ENCODE measurements at regions not wholly inside any gene's neighbourhood (a gene's known extent, or its start where the extent isn't known, plus 50 kb on each side); places are given as distances from the start of the nearest gene placed in this dataset.

- no peak overlapping the region for H3K4me2 ChIP-seq (replicated peaks; ENCODE audit: low read depth, low read length, poor library complexity, severe bottlenecking)
- no peak overlapping the region for H3K9ac ChIP-seq (ENCODE audit: low read length)
- CTCF ChIA-PET = no interaction called here
- no peak for TF ChIP-seq EZH2 (IDR thresholded peaks at IDR 0.05; ENCODE audit: borderline replicate concordance, insufficient read depth, low read depth, low read length, poor library complexity, severe bottlenecking)
- TF ChIP-seq CTCF (IDR thresholded peaks at IDR 0.05) = no peak
- no peaks in the 10 kb centered on the region for H3K9me3 ChIP-seq (ENCODE audit: control extremely low read depth in 1 of 3, control insufficient read depth in 2 of 3, insufficient read depth in 1 of 3, low read length in 2 of 3)
- H3K36me3 ChIP-seq (replicated peaks in 1 of 2; ENCODE audit: control extremely low read depth in 1 of 2, control insufficient read depth in 1 of 2, extremely low read depth in 1 of 2, insufficient read depth in 2 of 2, low read length in 1 of 2) = no peaks in the 10 kb centered on the region
- no peaks in the 10 kb centered on the region for H3K4me1 ChIP-seq (ENCODE audit: control insufficient read depth in 2 of 2, insufficient read depth in 2 of 2, low read length in 2 of 2)
- no peaks in the 10 kb centered on the region for H3K79me2 ChIP-seq (ENCODE audit: control insufficient read depth, insufficient read depth, low read length)
- Mint-ChIP-seq H3K4me1 (no peaks in the 10 kb centered on the region), H3K27me3 (no peaks in the 10 kb centered on the region), H3K9me3 (ENCODE audit: insufficient read depth) (peaks cover 3% of the 10 kb centered on the region), H3K4me3 (no peak overlapping the region), H3K27ac (no peak overlapping the region)
- no peaks in the 10 kb centered on the region for H3K27me3 ChIP-seq (replicated peaks in 1 of 4; ENCODE audit: control extremely low read depth in 1 of 4, control insufficient read depth in 3 of 4, insufficient read depth in 4 of 4, low read length in 3 of 4)
- no peak overlapping the region for H2AFZ ChIP-seq (ENCODE audit: insufficient read depth, low read depth, low read length, poor library complexity, severe bottlenecking)
- intact Hi-C loops (cut with micrococcal nuclease) = no loop called here
- ATAC-seq (ENCODE audit: low read depth) (no peak), DNase-seq (no peak)
- POLR2A ChIA-PET = no interaction called here
- no peaks in the 10 kb centered on the region for H4K20me1 ChIP-seq (ENCODE audit: control insufficient read depth, insufficient read depth, low read length, poor library complexity, severe bottlenecking)
- no peak overlapping the region for H3K27ac ChIP-seq (ENCODE audit: low read length in 2 of 2)
- H3K4me3 ChIP-seq (ENCODE audit: control extremely low read depth in 1 of 5, extremely low read depth in 1 of 5, insufficient read depth in 1 of 5, low read depth in 2 of 5, low read length in 4 of 5) = no peak overlapping the region
These were observed 1995.9 kb downstream of the C4orf33 start for GRCh38 chr4:131091896-131092295.

GRCh38 chr4:131093303-131093702 lies 1997.4 kb downstream of the C4orf33 start:
- TF ChIP-seq CTCF (IDR thresholded peaks at IDR 0.05) (no peak), EZH2 (IDR thresholded peaks at IDR 0.05; ENCODE audit: borderline replicate concordance, insufficient read depth, low read depth, low read length, poor library complexity, severe bottlenecking) (no peak)
- Mint-ChIP-seq H3K4me3 (no peak overlapping the region), H3K27me3 (no peaks in the 10 kb centered on the region), H3K4me1 (no peaks in the 10 kb centered on the region), H3K27ac (no peak overlapping the region), H3K9me3 (ENCODE audit: insufficient read depth) (peaks cover 3% of the 10 kb centered on the region)
- WGBS (ENCODE audit: insufficient coverage) = no CpG with 5 or more reads among the region's 2 CpGs
- Histone ChIP-seq H3K27ac (ENCODE audit: low read length in 2 of 2) (no peak overlapping the region), H3K4me1 (ENCODE audit: control insufficient read depth in 2 of 2, insufficient read depth in 2 of 2, low read length in 2 of 2) (no peaks in the 10 kb centered on the region), H4K20me1 (ENCODE audit: control insufficient read depth, insufficient read depth, low read length, poor library complexity, severe bottlenecking) (no peaks in the 10 kb centered on the region), H2AFZ (ENCODE audit: insufficient read depth, low read depth, low read length, poor library complexity, severe bottlenecking) (no peak overlapping the region), H3K9me3 (ENCODE audit: control extremely low read depth in 1 of 3, control insufficient read depth in 2 of 3, insufficient read depth in 1 of 3, low read length in 2 of 3) (no peaks in the 10 kb centered on the region), H3K79me2 (ENCODE audit: control insufficient read depth, insufficient read depth, low read length) (no peaks in the 10 kb centered on the region), H3K9ac (ENCODE audit: low read length) (no peak overlapping the region), H3K27me3 (replicated peaks in 1 of 4; ENCODE audit: control extremely low read depth in 1 of 4, control insufficient read depth in 3 of 4, insufficient read depth in 4 of 4, low read length in 3 of 4) (no peaks in the 10 kb centered on the region), H3K4me3 (ENCODE audit: control extremely low read depth in 1 of 5, extremely low read depth in 1 of 5, insufficient read depth in 1 of 5, low read depth in 2 of 5, low read length in 4 of 5) (no peak overlapping the region), H3K4me2 (replicated peaks; ENCODE audit: low read depth, low read length, poor library complexity, severe bottlenecking) (no peak overlapping the region), H3K36me3 (replicated peaks in 1 of 2; ENCODE audit: control extremely low read depth in 1 of 2, control insufficient read depth in 1 of 2, extremely low read depth in 1 of 2, insufficient read depth in 2 of 2, low read length in 1 of 2) (no peaks in the 10 kb centered on the region)
- DNase-seq = no peak
- ChIA-PET CTCF (no interaction called here), POLR2A (no interaction called here)
- intact Hi-C loops (cut with micrococcal nuclease) = no loop called here
- no peak for ATAC-seq (ENCODE audit: low read depth)

Measured in B cell (primary cell).